Prostate gland (tissue), 2 donors: ENCODE measurements at regions not wholly inside any gene's neighbourhood (a gene's known extent, or its start where the extent isn't known, plus 50 kb on each side); places are given as distances from the start of the nearest gene placed in this dataset.

Source experiments
- CTCF ChIP-seq, 4 experiments: fragments of 200-600 bp in 2 of 4; fragments of 450-650 bp in 2 of 4; sonication (generic) in 2 of 4; IDR thresholded peaks; 1 replicate in 3 of 4; 2 replicates in 1 of 4; pipeline ENCODE4 v1.5.1; 2016 to 2019; ENCODE audit warnings: antibody characterized with exemption in 4 of 4, mild to moderate bottlenecking in 2 of 4, moderate library complexity in 2 of 4
- POLR2A ChIP-seq: fragments of 450-650 bp; IDR thresholded peaks from one replicate; pipeline ENCODE4 v1.6.1; 2016; ENCODE audit warnings: antibody characterized with exemption, mild to moderate bottlenecking
- POLR2AphosphoS5 ChIP-seq: sonication (generic); formaldehyde crosslinking; IDR thresholded peaks from one replicate; pipeline ENCODE4 v1.6.1; 2017; ENCODE audit warnings: antibody characterized with exemption

- TF ChIP-seq CTCF (IDR thresholded peaks at IDR 0.05) = no peak
- TF ChIP-seq POLR2A = no peak
- TF ChIP-seq POLR2AphosphoS5 = no peak
These were observed 361.7 kb upstream of the MAP3K7 start for GRCh38 chr6:90948540-90948939.
